GM18498 (cell line): ENCODE measurements at regions not wholly inside any gene's neighbourhood (a gene's known extent, or its start where the extent isn't known, plus 50 kb on each side); places are given as distances from the start of the nearest gene placed in this dataset.

Source experiments
- ATAC-seq: cut with Tn5 transposase; IDR thresholded peaks from one replicate; pipeline ENCODE4 v1.9.1; 2021; ENCODE audit warnings: mild to moderate bottlenecking, moderate library complexity; ENCODE audit not compliant: unreplicated experiment

DNA sequence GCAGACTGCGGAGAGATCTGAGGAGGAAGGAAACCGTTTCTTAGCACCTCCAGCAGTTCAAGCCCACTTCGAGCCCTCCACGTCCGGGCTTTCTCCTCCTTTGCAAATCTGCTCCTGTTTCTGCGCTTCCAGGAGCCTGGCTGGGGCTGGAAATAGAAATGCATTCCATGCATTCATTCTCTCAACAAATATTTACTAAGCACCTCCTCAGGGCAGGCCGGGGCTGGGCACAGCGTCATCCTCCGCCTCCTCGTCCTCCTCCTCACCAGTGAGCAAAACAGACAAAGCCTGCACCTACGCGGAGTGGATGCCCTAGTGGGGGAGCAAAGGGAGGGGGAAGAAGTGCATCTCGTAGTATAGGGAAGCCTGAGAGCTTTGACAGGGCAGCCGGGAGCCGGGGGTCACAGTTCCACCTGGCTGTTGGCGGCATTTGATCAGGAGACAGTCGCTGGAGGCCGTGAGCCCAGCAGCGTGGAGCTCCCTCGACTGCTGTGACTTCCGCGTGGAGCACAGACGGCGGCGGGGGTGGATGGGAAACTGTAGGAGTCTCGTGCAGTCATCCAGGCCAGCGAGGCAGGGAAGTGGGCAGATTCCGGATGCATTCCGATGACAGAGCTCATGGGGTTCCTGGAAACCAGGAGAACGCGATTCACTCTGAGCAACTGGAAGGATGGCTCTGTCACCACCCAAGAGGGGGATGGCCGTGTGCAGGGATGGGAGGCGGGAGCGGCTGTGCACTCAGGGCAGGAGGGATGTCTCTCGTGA lies 93.5 kb downstream of the SIK1 start:
- no peak for ATAC-seq

DNA sequence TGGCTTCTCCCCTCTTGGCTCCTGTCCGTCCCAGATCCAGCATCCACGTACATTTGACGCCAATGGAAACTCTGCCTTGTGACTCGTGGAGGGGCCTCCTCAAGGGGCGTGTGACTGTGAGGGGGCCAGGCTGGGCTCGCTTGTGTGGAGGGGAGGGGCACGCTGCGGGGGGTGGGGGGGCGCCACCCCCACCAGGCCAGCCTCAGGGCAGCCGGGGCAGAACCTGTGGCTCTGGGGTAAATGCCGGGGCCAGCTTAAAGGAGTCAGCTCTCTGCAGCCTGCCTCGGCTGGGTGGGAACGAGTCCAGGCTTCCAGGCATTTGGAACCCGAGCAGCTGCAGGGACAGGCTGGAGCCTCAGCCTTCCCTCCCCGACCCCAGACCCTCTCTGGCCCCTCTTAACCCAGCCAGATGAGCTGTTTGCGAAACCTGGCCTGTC lies 94.1 kb downstream of the SIK1 start:
- no peak for ATAC-seq

DNA sequence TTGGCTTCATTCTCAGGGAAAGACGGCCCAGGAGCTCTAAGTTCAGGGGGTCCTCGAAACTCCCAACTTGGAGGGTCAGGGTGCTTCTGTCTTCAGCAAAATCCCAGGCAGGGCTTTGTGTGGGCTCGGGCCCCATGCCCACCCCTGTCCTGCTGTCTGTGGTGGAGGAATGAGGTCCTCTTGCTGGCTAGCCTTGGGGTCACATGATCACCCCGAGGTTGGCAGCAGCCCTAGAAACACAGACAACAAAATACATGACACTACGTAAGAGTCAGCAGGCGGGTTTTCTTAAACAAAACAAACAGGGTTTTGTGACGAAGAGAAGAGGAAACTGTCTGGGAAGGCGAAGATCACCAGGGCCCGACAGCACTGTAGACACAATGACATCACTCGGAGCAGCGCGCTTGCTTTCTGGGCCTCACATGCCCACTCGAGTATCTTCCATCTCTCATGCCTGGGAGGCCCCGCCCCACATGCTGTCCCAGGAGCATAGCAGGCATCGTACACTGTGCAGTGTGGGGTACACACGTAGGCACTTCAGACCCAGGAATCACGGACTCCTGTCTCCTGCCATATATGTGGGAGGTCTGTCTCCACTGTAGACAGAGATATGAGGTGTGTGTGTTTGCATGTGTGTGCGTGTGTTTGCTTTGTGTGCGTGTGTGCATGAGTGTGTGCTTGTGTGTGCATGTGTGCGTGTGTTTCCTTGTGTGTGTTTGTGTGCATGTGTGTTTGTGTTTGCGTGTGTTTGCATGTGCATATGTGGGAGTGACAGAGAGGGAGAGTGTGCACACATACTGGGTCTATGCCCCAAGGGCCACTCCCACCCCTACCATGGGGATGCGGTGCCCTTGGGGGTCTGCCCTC lies 94.7 kb downstream of the SIK1 start:
- ATAC-seq = no peak

DNA sequence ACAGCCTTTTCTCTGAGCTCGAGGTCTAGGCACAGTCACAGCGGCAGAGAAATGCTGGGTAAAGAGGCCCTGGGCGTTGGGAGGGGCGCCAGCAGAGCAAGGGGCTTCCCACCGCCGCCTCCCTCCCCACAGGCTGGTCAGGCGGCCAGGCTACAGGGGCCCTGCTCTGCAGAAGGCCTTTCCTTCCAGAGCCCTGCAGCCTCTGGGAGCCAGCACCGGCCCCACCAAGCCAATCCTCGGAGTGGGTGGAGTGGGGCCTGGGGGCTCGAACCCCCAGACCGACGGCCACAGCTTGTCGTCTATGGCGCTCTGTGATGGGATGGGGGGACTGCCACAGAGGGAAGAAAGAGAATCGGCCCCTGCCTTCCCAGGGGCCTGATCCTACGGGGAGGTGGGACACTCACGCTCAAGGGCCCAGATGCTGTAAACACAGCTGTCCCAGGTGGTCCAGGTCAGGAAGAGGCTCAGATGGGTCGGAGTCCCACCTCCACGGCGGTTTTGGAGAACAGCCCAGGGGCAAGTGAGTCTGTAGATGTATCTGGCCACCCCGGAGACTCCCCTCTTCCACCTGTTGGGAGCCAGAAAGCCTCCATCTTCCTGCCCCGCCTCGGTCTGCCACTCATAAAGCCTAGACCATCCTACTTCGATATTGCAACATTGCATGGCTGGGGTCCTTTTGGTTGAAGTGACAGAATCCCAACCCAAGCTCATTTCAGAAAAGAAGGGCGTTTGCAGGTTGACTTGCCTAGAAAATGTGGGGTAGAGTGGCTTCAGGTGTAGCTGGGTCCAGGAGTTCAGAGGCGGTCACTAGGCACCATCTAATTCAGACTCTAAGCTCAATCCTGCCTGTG lies 95.6 kb downstream of the SIK1 start:
- ATAC-seq = no peak

DNA sequence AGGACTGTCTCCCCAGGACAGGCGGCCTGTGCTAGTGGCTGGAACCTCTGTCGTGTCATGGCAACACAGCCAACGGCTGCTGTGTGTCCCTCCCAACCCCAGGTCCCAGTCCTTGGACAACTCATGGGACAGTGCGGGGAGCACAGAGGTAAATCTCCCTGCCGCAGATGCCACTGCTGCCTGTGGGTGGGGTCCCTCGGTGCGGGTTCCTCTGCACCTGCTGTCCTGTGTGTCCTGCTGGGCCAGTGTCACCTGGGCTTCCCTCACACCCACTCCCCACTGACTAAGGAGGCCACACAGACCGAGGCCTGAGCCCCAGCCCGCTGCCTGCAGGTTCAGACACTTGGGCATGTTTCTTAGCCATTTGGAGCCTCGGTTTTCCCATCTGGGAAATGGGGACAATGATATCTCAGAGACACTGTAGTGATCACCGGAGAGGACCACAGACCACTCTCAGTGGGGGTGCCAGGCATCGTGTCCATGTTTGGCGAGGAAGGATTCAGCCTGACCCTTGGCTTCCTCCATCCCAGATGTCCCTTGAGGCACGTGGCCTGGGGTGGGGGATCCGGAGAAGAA lies 96.5 kb downstream of the SIK1 start:
- ATAC-seq = no peak

DNA sequence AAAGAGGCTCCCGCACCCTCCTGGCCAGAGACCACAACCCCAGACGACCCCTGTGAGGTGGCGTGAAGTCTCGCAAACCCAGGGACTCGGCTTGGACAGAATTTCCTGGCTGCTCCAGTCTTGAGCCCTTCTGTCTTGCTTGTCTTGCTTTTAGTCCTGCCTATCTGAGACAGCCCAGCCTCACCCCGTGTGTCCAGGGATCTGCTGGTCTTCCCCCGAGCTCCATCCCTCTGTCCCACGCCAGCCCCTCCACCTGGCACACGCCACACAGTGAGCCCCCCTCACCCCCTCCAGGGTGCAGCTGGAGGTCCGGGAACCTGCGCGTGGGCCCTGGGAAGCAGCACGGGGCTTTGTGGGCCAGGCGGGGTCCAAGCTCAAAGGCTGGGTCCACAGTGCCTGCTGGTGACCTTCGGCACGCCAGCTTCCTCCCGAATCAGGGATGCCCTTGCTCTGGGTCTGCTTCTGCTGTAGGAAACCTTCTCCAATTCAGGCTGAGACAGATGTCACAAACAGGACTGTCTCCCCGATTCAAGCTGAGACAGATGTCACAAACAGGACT lies 97.1 kb downstream of the SIK1 start:
- ATAC-seq = no peak

DNA sequence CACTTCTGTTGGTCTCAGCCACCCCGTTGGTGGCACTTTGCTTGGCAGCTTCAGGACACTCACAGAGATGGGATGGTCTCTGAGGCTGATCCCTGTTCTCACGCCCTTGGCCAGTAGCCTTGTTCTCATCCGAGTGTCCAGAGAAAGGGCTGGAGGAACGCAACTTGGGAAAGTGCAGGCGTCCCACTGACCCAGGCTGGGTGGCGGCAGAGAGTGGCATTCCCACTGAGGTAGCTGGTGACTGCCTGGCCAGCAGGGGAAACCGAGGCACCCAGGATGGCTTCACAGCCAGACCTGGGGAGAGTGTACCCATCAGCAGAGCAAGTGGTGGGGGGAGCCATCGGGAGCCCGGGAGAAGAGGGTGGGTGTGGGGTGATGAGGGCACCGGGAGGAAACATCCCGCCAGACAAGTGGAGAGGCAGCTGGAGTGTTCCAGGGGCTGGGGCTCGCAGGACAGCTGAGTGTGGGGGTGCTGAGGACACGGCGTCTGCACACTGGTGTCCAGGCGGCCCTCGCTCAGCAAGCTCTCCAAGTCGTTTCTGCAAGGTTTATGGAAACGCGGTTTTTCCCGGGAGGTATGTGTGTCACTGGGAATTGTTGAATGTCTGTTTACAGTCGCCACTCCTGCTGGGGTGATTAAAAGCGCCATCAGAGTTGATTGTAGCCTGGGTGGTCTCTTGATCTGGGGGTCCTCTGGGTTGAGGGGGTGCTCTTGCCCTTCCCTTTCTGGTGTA lies 97.8 kb downstream of the SIK1 start:
- no peak for ATAC-seq

DNA sequence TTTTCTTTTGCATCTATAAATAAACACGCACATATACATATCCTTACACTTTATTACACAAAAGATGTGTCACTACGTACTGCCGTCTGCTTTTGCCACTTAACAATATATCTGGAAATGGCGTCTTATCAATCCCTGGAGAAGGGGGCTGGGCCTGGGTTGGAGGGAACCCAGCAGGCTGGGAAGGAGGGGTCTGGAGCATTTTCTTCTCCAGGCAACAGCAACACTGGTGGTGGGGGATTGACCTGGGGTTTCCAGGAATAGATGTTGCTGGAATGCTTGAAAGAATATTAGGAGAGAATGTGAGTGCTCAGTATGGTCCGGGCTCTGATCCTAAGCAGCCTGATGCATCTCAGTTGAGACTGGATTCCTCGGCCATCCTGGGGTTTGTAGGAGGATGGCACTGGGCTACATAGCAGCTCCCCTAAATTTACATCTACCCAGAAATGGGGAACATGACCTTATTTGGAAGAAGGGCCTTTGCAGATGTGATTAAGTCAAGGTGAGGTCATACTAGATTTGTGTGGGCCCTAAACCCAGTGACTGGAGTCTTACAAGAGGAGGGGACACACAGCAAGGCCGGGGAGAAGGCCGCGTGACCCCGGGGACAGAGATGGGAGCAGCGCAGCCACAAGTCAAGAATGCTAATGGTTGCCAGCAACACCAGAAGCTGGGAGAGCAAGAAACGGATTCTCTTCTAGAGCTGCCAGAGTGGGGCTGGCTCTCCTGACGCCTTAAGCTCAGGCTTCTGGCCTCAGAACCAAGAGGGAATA lies 98.6 kb downstream of the SIK1 start:
- no peak for ATAC-seq

DNA sequence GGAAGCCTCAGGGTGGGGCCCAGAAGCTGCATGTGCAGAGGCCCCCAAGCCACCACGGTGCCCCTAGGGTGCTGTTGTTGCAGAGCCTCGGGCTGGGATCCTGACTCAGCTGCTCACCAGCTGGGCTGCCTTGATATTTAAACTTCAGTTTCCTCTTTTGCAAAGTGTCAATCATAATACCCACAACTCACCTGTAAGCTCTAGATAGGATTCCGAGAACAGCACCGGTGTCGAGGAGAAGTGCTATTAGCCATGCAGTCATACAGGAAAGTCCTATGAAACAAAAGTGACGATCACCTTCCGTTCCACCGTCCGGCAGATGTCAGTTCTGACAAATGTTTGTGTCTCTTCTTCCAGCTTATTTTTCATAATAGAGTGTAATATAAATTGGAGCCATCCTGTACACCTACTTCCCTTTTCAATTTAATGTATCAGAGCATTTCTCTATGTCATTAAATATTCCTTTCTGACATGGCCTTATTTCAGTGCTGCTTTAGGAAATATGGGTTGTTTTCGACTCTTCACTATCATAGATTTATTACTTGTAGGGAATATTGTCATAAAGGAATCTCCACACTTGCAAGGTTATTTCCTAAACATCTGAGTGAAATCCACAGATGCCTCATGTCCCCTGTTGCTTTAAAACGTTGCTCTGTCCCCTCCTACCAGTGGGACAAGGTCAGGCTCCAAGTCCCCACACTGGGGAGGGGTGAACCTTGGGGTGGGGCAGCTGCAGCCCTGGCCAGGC lies 100.8 kb downstream of the SIK1 start:
- no peak for ATAC-seq

DNA sequence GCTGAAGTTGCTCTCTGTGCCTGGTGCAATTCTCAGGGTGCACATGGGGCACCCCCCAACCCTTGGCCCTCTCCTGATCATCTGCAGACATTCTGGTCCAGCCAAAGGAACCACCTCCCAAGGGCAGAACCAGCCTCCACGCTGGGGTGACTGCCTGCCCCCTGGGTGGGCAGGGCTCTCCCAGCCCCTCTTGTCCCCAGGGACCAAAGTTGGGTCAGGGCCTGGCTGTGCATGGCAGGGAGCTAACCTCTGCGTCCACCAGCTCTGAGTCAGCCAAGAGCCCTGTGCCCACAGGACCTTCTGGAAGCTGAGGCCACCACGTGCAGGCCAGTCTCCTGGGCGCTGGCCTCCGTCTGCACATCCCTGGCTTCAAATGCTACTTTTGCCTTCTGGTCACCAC lies 101.9 kb downstream of the SIK1 start:
- no peak for ATAC-seq

DNA sequence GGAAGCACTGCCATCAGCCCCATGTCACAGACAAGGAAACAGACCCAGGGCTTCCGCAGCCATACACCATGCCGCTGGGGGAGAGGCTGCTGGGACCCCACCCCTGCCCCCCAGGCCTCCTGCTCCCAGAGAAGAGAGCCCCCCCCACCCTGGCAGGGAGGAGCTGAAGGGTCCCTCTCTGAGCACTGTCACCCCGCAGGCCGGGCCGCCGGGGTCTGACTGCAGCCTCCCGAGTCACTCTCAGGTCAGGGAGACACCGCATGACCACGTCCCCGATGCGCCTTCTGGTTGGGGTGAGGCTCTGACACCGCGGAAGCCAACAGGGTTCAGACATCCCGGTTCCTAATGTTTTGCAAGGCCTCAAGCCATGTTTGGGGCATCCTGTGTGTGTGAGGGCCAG lies 102.3 kb downstream of the SIK1 start:
- no peak for ATAC-seq

DNA sequence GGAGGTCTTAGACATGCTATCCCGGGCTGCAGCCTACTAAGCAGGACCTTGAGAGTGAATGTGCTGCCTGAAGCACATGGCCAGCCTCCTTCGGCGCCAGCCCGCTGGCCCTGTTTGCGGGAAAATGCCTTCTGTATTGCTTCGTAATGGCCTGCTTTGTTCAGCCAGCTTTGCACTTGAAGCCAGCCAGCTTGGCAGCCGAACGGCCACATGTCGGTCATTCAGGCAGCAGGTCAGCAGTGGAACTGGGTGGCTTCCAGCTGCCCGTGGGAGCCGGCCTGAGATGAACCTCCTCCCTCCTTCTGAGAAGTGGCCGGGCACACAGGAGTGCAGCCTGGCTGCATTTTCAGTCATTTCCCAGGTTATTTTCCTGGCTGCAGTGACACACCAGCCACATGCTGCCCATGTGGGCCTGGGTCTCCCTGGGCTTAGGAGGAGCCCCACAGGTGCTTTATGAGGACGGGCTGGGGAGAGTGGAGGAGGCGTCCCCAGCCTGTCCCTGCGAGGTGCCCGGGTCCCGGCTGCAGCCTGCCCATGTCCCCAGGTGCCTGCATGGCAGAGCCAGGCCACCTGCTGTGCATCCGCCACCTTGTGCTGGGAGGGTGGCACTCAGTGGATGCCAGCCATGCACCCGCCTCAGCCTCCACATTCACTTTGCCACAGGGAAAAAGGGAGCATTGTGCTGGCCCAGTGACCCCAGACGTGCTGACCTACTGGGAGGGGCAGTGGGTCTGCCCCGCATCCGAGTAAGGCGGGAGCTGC lies 103.5 kb downstream of the SIK1 start:
- ATAC-seq = no peak

DNA sequence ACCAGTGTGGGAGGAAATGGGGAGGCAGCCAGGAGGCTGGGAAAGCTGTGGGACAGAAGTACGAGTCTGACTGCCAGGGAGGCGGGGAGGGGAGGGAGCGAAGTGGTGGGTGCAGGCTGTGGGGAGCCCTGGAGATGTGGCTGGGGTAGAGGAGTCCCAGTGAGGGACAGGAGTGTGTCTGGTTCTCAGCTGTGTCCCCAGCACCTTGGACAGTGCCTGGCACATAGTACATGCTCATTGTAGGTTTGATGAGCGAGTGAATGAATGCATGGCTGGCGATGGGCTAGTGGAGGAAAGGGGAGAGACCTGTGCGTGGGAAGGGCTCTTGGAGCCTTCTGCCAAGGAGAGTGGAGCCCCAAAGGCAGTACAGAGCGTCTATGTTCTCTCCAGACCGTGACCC lies 104.1 kb downstream of the SIK1 start:
- ATAC-seq = no peak

DNA sequence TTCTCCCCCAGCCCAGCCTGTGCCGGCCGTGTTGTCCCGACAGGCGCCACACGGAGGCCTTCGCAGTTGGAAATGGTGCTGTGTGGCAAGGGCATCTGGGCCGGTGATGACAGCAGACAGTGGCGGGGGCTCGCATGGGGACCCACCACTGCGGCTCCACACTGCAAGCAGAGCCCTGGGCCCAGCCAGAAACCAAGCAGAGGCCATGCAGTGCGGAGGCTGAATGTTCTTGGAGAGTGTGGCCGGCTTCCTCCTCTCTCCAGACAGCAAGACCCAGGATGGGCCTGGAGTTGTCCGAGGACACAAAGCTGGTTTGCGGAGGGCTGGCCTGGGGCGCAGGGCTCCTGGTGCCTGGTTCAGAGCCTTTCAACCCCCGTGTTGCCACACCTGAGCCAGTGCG lies 104.6 kb downstream of the SIK1 start:
- no peak for ATAC-seq

DNA sequence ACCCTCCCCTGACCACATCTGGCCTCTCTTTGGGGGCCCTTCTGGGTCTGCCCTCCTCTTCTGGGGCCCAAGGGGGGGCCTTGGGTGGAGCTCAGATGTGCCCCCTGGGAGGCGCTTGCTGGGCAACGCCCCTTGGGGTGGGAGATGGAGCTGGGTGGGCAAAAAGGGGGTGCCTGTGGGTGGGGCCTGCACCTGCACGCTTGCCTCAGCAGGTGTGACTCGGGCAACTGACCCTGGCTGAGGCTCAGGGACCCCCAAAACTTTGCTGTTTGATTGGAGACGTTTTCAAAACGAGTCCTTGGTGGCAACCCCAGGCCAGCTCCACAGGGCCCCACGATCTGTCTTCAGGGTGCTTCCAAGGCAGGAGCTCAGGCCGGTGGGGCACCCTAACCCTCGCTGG lies 105.3 kb downstream of the SIK1 start:
- no peak for ATAC-seq

DNA sequence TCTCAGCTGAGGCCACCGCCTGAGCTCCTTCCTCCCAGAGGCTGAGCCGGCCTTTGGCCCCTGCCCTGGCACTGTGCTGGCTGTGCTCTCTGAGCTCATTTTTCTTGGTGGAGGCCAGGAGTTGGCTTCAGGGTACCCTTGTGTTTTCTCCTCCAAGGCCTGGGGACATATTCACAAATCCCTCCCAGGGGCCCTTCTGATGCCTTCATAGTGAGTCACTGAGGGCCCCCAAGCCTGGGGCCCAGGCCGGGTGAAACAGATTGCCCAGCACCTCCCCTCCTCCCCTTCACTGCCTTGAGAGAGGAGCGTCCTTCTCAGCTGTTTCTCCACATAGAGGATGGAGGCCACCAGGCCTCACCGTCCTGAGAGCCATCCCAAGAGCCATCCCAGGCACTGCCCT lies 105.8 kb downstream of the SIK1 start:
- no peak for ATAC-seq

DNA sequence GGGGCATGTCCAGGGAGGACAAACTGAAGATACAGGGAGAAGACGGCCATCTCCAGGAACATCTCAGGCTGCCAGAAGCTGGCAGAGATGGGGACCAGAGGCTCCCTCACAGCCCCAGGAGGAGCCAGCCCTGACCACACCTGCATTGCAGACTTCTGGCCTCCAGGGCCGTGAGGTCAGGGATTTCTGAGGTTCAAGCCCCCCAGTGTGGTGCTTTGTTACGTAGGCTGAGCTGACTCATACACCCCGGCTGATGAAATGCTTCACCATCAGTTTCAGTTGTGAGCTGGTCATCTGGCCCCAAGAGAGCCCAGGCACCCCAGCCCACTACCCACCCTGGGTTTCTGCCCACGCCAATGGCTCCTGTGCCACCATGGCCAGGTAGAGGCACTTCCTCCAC lies 106.4 kb downstream of the SIK1 start:
- ATAC-seq = no peak
